GM12872 (cell line): ENCODE measurements at regions not wholly inside any gene's neighbourhood (a gene's known extent, or its start where the extent isn't known, plus 50 kb on each side); places are given as distances from the start of the nearest gene placed in this dataset.

Experiments used
- CTCF ChIP-seq: IDR thresholded peaks from 3 replicates; pipeline ENCODE4 v1.5.1; 2011; ENCODE audit warnings: low read depth, mild to moderate bottlenecking, low read length, moderate library complexity; ENCODE audit not compliant: insufficient read depth

- TF ChIP-seq CTCF: no peak
Measured at GRCh38 chr6:106014955-106015354, 71.2 kb upstream of the PRDM1 start.

- TF ChIP-seq CTCF: no peak
Measured at GRCh38 chr6:106011476-106011875, 74.7 kb upstream of the PRDM1 start.

GRCh38 chr6:106005954-106006353 is 80.2 kb upstream of the PRDM1 start:
- no peak for TF ChIP-seq CTCF

- no peak for TF ChIP-seq CTCF
Measured at GRCh38 chr6:106005013-106005412, 81.1 kb upstream of the PRDM1 start.

- no peak for TF ChIP-seq CTCF
Measured at GRCh38 chr6:106003268-106003987, 82.7 kb upstream of the PRDM1 start.

GRCh38 chr6:106002005-106002404 is 84.1 kb upstream of the PRDM1 start:
- no peak for TF ChIP-seq CTCF

- no peak for TF ChIP-seq CTCF
Measured at GRCh38 chr6:106000935-106001334, 85.2 kb upstream of the PRDM1 start.
